Caco-2 (cell line): ENCODE measurements at regions not wholly inside any gene's neighbourhood (a gene's known extent, or its start where the extent isn't known, plus 50 kb on each side); places are given as distances from the start of the nearest gene placed in this dataset.

Experiments
- BruUV-seq: library from RNA; stranded (reverse); fragments of 400-500 nt; replicated peaks from 2 replicates; lab custom pipeline; 2021; lab: Mats Ljungman, UMichigan
- CTCF ChIA-PET: fragments of 300-600 bp; sonication (Branson Sonifier 250); formaldehyde crosslinking; loops from one replicate; lab custom pipeline; 2022; ENCODE audit warnings: antibody characterized with exemption; lab: Charles Lee
- POLR2A ChIA-PET: fragments of 300-600 bp; sonication (Branson Sonifier 250); formaldehyde crosslinking; loops from one replicate; lab custom pipeline; 2022; ENCODE audit warnings: antibody characterized with exemption; lab: Charles Lee
- DNase-seq, 2 experiments: peaks; one replicate each; pipeline versions ENCODE4 v3.0.0 to v3.0.0-alpha.2; 2020 to 2022
- H3K27me3 ChIP-seq: replicated peaks from 2 replicates; pipeline ENCODE4 v1.6.0; 2011; ENCODE audit warnings: low read length; ENCODE audit not compliant: control insufficient read depth, insufficient read depth
- H3K36me3 ChIP-seq: 2 replicates; pipeline ENCODE4 v1.5.1; 2011; ENCODE audit warnings: low read length; ENCODE audit not compliant: control insufficient read depth, insufficient read depth
- H3K4me1 ChIP-seq: fragments of 250-450 bp; sonication (Bioruptor Pico); 2 replicates; pipeline ENCODE4 v1.5.1; 2020; ENCODE audit warnings: mild to moderate bottlenecking
- H3K4me3 ChIP-seq: 2 replicates; pipeline ENCODE4 v1.5.1; 2011; ENCODE audit warnings: low read depth, mild to moderate bottlenecking, control low read depth, low read length
- H3K9me3 ChIP-seq: fragments of 250-450 bp; sonication (Bioruptor Pico); 2 replicates; pipeline ENCODE4 v1.5.1; 2020; ENCODE audit warnings: mild to moderate bottlenecking, moderate library complexity
- H3K27ac Mint-ChIP-seq: one replicate; pipeline ENCODE4 v1.8.0; 2022; ENCODE audit warnings: mixed read lengths; ENCODE audit not compliant: unreplicated experiment
- H3K27me3 Mint-ChIP-seq: one replicate; pipeline ENCODE4 v1.8.0; 2022; ENCODE audit warnings: mixed read lengths; ENCODE audit not compliant: insufficient read depth, unreplicated experiment
- H3K36me3 Mint-ChIP-seq: one replicate; pipeline ENCODE4 v1.8.0; 2022; ENCODE audit warnings: mild to moderate bottlenecking, mixed read lengths; ENCODE audit not compliant: insufficient read depth, unreplicated experiment
- H3K4me1 Mint-ChIP-seq: one replicate; pipeline ENCODE4 v1.8.0; 2022; ENCODE audit warnings: low read depth, mixed read lengths; ENCODE audit not compliant: unreplicated experiment
- H3K4me3 Mint-ChIP-seq: one replicate; pipeline ENCODE4 v1.8.0; 2022; ENCODE audit warnings: mild to moderate bottlenecking, moderate library complexity, mixed read lengths; ENCODE audit not compliant: unreplicated experiment
- H3K9me3 Mint-ChIP-seq: one replicate; pipeline ENCODE4 v1.8.0; 2022; ENCODE audit warnings: mixed read lengths; ENCODE audit not compliant: unreplicated experiment
- intact Hi-C: fragments of 100-400 bp; cut with micrococcal nuclease; formaldehyde crosslinking; loops from one replicate; pipeline ENCODE4 v1.10.0; 2022; ENCODE audit not compliant: unreplicated experiment
- TF ChIP-seq, protein P1 (sequence below), 2 experiments: fragments of 200-600 bp in 1 of 2; IDR thresholded peaks; 1 replicate in 1 of 2; 2 replicates in 1 of 2; pipeline versions ENCODE4 v1.5.1 to v1.8.0; 2011 to 2022; ENCODE audit warnings: antibody characterized with exemption in 1 of 2, control low read depth in 1 of 2, inconsistent platforms in 1 of 2, low read depth in 1 of 2, low read length in 1 of 2, mild to moderate bottlenecking in 1 of 2, moderate library complexity in 1 of 2; ENCODE audit not compliant: insufficient read depth in 1 of 2, severe bottlenecking in 1 of 2, unreplicated experiment in 1 of 2

DNA sequence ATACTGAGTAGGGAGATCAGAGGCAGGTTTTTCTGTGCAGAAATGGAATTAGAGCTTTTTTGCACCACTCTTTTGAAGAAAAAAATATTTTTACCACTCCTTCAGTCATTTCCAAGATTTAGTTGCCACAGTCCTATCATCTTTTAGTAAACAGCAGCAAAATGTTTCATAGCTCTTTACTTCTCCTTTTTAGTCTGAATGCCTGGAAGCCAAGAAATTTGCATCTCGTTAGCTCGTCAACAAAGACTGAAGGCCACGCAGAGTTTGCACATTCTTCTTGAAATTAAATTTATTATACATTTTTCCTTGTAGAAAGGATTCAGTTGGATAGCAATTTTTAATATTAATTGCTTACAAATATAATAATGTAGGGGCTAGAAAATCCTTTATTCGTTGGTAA, 544.5 kb upstream of the ATP2B1 start:
- no peaks in the 10 kb centered on the region for H3K4me1 ChIP-seq
- H3K27me3 Mint-ChIP-seq, result no peaks in the 10 kb centered on the region
- DNase-seq, result no peak
- H3K4me3 ChIP-seq, result no peak overlapping the region
- H3K4me1 Mint-ChIP-seq, result no peaks in the 10 kb centered on the region
- no peak overlapping the region for H3K4me3 Mint-ChIP-seq
- peaks cover 9% of the 10 kb centered on the region for H3K9me3 Mint-ChIP-seq
- no peaks in the 10 kb centered on the region for H3K9me3 ChIP-seq
- no peaks in the 10 kb centered on the region for H3K36me3 ChIP-seq
- no peaks in the 10 kb centered on the region for H3K27me3 ChIP-seq
- no peak overlapping the region for H3K27ac Mint-ChIP-seq
- CTCF ChIA-PET, result no interaction called here
- no peaks in the 10 kb centered on the region for H3K36me3 Mint-ChIP-seq
- intact Hi-C loops, result loop anchor here (5.0 kb wide), 1 partner anchor 711 kb away; no protein-coding TSS in a partner anchor
- POLR2A ChIA-PET, result no interaction called here
- TF ChIP-seq, protein P1, sequence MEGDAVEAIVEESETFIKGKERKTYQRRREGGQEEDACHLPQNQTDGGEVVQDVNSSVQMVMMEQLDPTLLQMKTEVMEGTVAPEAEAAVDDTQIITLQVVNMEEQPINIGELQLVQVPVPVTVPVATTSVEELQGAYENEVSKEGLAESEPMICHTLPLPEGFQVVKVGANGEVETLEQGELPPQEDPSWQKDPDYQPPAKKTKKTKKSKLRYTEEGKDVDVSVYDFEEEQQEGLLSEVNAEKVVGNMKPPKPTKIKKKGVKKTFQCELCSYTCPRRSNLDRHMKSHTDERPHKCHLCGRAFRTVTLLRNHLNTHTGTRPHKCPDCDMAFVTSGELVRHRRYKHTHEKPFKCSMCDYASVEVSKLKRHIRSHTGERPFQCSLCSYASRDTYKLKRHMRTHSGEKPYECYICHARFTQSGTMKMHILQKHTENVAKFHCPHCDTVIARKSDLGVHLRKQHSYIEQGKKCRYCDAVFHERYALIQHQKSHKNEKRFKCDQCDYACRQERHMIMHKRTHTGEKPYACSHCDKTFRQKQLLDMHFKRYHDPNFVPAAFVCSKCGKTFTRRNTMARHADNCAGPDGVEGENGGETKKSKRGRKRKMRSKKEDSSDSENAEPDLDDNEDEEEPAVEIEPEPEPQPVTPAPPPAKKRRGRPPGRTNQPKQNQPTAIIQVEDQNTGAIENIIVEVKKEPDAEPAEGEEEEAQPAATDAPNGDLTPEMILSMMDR (IDR thresholded peaks at IDR 0.05; ENCODE audit: insufficient read depth in 1 of 2, low read depth in 1 of 2, low read length in 1 of 2, severe bottlenecking in 1 of 2, unreplicated experiment in 1 of 2), result no peak
- BruUV-seq, result no TSS peak

DNA sequence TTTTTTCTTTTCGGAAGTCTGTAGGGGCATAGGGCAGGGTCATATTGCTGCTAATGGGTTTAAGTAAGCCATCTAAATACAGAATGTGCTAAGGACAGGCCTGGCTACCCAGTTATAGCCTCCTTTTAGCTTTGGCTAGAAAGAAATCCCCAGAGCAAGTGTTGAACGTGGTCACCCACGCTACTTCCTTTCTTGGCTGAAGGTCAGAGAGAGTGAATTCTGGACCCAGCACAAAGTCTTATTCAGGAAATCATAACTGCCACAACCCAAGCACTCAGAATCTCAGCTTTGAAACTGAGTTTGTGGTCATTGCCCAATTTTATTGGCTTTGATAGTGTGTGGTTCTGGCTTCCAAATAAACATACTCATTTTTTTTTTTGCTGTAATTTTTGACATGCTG, 542.1 kb upstream of the ATP2B1 start:
- H3K27me3 Mint-ChIP-seq, result no peaks in the 10 kb centered on the region
- no peak for DNase-seq
- Histone ChIP-seq H3K36me3 (no peaks in the 10 kb centered on the region), H3K4me3 (no peak overlapping the region), H3K4me1 (no peaks in the 10 kb centered on the region), H3K9me3 (no peaks in the 10 kb centered on the region), H3K27me3 (no peaks in the 10 kb centered on the region)
- TF ChIP-seq, protein P1 (IDR thresholded peaks at IDR 0.05; ENCODE audit: insufficient read depth in 1 of 2, low read depth in 1 of 2, low read length in 1 of 2, severe bottlenecking in 1 of 2, unreplicated experiment in 1 of 2), result no peak
- no peak overlapping the region for H3K4me3 Mint-ChIP-seq
- ChIA-PET CTCF (no interaction called here), POLR2A (no interaction called here)
- intact Hi-C loops, result loop anchor here (5.0 kb wide), 1 partner anchor 708 kb away; no protein-coding TSS in a partner anchor
- no TSS peak for BruUV-seq
- no peaks in the 10 kb centered on the region for H3K36me3 Mint-ChIP-seq
- no peaks in the 10 kb centered on the region for H3K4me1 Mint-ChIP-seq
- no peak overlapping the region for H3K27ac Mint-ChIP-seq
- H3K9me3 Mint-ChIP-seq, result peaks cover 10% of the 10 kb centered on the region

DNA sequence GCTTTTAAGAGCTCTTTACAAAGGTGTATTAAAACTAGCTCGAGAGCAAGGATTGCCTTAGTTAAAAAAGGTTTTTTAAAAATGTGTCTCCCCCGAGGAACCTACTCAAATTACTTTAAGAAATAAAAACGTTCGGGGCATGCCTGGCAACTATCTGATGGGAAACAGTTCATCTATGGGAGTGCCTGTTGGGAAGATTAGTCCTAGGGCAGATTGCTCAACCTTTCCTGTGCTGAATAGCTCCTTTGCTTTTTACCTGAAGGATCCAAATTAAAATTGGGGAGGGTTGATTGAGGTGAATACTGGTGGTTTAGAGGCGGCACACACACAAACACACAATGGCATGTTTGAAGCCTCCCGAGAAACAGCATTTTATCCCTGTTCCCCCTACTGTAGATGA, 541.4 kb upstream of the ATP2B1 start:
- CTCF ChIA-PET, result interaction anchor here (0.6 kb wide), 1 partner anchor 240 kb away, joined by 3 read pairs; no protein-coding TSS in a partner anchor
- DNase-seq, result no peak
- POLR2A ChIA-PET, result interaction anchor here (0.7 kb wide), 1 partner anchor 236 kb away, joined by 3 read pairs; no protein-coding TSS in a partner anchor
- Histone ChIP-seq H3K9me3 (no peaks in the 10 kb centered on the region), H3K36me3 (no peaks in the 10 kb centered on the region), H3K27me3 (no peaks in the 10 kb centered on the region), H3K4me3 (no peak overlapping the region), H3K4me1 (no peaks in the 10 kb centered on the region)
- Mint-ChIP-seq H3K4me1 (no peaks in the 10 kb centered on the region), H3K9me3 (peaks cover 10% of the 10 kb centered on the region), H3K36me3 (no peaks in the 10 kb centered on the region), H3K27me3 (no peaks in the 10 kb centered on the region), H3K27ac (no peak overlapping the region), H3K4me3 (no peak overlapping the region)
- TF ChIP-seq, protein P1 (IDR thresholded peaks at IDR 0.05; ENCODE audit: insufficient read depth in 1 of 2, low read depth in 1 of 2, low read length in 1 of 2, severe bottlenecking in 1 of 2, unreplicated experiment in 1 of 2), result no peak
- intact Hi-C loops, result loop anchor here (5.0 kb wide), 1 partner anchor 708 kb away; no protein-coding TSS in a partner anchor
- no TSS peak for BruUV-seq
